Duodenal mucosa (tissue), 2 donors: ENCODE measurements at regions not wholly inside any gene's neighbourhood (a gene's known extent, or its start where the extent isn't known, plus 50 kb on each side); places are given as distances from the start of the nearest gene placed in this dataset.
"Not testable (repeated sequence)": the region's sequence is repeated elsewhere in the genome, so short reads cannot be mapped to it uniquely, and the experiment has no call there.

Source experiments
- H3K27ac ChIP-seq: one replicate; pipeline ENCODE4 v1.7.0; 2013; ENCODE audit warnings: low read depth, low read length
- H3K27me3 ChIP-seq, 2 donors: one replicate each; pipeline ENCODE4 v1.7.0; 2013; ENCODE audit warnings: low read length in 2 of 2, control low read depth in 1 of 2; ENCODE audit not compliant: insufficient read depth in 2 of 2, control insufficient read depth in 1 of 2
- H3K36me3 ChIP-seq, 2 donors: one replicate each; pipeline ENCODE4 v1.7.0; 2013; ENCODE audit warnings: low read length in 2 of 2, control low read depth in 1 of 2; ENCODE audit not compliant: insufficient read depth in 2 of 2, control insufficient read depth in 1 of 2
- H3K4me1 ChIP-seq, 2 donors: one replicate each; pipeline ENCODE4 v1.7.0; 2013; ENCODE audit warnings: low read length in 2 of 2, control low read depth in 1 of 2; ENCODE audit not compliant: insufficient read depth in 2 of 2, control insufficient read depth in 1 of 2
- H3K4me3 ChIP-seq, 2 donors: one replicate each; pipeline ENCODE4 v1.7.0; 2013; ENCODE audit warnings: low read length in 2 of 2, low read depth in 1 of 2
- H3K9ac ChIP-seq, 2 donors: one replicate each; pipeline ENCODE4 v1.7.0; 2013; ENCODE audit warnings: low read length in 2 of 2, low read depth in 1 of 2
- H3K9me3 ChIP-seq, 2 donors: one replicate each; pipeline ENCODE4 v1.7.0; 2013; ENCODE audit warnings: low read length in 2 of 2, control low read depth in 1 of 2; ENCODE audit not compliant: control insufficient read depth in 1 of 2

DNA sequence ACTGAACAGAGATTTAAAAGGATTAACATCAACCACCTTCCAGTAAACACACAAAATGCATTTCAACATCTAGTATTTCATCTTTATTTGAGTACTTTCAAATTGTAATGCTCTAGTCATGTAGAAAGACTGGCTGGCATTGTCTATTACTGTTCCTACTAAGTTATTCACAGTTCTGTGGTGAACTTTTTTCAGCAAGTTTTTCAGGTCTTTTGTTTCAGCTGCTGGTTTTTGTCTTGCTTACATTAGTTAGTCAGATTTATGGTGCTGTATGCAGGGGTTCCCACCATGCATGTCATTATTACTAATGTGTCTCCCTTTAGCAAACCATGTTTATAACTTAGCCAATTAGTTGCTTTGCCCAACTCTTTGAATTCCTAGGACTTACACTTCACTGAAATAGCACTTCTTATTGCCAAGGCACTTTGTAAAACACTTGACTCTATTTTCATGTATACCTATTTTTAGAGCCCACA lies 253.4 kb upstream of the KITLG start:
- Histone ChIP-seq H3K9me3 (peaks cover 3 to 10% of the 10 kb centered on the region in 2 donors), H3K27me3 (no peaks in the 10 kb centered on the region), H3K9ac (no peak overlapping the region), H3K4me3 (no peak overlapping the region), H3K36me3 (no peaks in the 10 kb centered on the region), H3K27ac (no peak overlapping the region), H3K4me1 (no peaks in the 10 kb centered on the region)

DNA sequence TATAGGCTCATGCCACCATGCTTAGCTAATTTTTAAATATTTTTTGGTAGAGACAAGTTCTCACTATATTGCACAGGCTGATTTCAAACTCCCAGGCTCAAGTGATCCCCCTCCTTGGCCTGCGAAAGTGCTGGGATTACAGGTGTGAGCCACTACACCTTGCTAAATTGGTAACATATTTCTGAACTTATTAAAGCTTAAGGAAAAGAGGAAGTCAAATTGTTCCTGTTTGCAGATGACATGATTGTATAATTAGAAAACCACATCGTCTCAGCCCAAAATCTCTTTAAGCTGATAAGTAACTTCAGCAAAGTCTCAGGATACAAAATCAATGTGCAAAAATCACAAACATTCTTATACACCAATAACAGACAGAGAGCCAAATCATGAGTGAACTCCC lies 248.3 kb upstream of the KITLG start:
- H3K36me3 ChIP-seq, H3K27me3 ChIP-seq, H3K9me3 ChIP-seq, H3K27ac ChIP-seq, H3K4me1 ChIP-seq, H3K4me3 ChIP-seq, H3K9ac ChIP-seq: not testable (repeated sequence)

DNA sequence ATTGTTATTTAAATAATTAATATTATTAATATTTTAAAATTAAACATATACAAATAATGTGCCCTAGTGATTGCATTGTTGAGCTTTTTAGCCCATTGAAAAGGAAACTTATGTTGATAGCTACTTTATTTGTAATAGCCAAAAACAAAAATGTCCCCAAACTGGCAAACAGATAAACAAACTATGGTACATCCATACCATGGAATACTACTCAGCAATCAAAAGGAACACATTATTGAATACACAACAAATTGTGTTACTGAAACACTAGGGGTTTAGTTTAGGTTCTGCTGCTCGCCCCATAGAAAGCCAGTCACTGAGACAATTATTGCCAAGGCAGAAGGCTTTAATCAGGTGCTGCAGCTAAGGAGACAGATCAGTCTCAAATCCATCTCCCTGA lies 239.7 kb upstream of the KITLG start:
- no peak overlapping the region for H3K4me3 ChIP-seq
- H3K36me3 ChIP-seq: no peaks in the 10 kb centered on the region
- H3K27me3 ChIP-seq: no peaks in the 10 kb centered on the region
- H3K27ac ChIP-seq: no peak overlapping the region
- H3K9me3 ChIP-seq: peaks cover 0 to 3% of the 10 kb centered on the region in 2 donors
- H3K4me1 ChIP-seq: no peaks in the 10 kb centered on the region
- H3K9ac ChIP-seq: no peak overlapping the region

DNA sequence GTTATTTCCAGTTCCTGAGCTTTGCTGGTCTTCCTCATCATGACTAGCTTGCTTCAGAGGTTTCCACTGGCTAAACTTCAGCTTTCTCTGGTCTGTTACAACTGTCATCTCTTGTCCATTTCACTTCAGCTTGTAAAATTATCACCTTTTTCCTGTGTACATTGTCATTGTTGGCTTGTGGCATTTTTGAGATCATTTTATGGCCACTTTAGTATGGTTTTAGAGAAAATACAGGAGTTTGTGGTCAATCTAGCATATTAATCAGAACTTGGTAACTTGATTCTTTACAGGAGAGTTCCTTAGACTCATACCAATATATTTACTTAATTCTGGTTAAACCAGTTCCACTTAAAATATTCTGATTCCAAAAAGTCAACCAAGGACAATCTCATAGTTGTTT lies 235.9 kb upstream of the KITLG start:
- Histone ChIP-seq H3K9me3 (peaks cover 0 to 3% of the 10 kb centered on the region in 2 donors), H3K4me1 (peaks cover 9 to 11% of the 10 kb centered on the region in 2 donors), H3K4me3 (no peak overlapping the region), H3K36me3 (no peaks in the 10 kb centered on the region), H3K27ac (no peak overlapping the region), H3K9ac (no peak overlapping the region), H3K27me3 (no peaks in the 10 kb centered on the region)

DNA sequence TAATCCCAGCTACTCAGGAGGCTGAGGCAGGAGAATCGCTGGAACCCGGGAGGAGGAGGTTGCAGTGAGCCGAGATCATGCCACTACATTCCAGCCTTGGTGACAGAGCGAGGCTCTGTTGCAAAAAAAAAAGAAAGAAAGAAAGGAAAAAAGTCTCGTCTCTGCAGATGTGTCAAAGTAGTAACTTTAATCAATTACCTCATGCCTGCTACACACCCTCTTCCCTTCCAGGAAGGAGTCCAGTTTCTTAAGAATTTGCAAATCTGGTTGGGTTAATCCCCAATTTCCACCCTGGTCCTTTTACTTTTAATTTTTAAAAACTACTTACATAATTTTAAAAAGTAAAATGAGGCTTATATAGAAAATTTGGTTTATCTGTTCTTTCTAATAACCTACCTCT lies 234.5 kb upstream of the KITLG start:
- Histone ChIP-seq H3K9ac (no peak overlapping the region), H3K4me1 (peaks cover 9 to 11% of the 10 kb centered on the region in 2 donors), H3K9me3 (no peaks in the 10 kb centered on the region), H3K4me3 (no peak overlapping the region), H3K27me3 (no peaks in the 10 kb centered on the region), H3K36me3 (no peaks in the 10 kb centered on the region), H3K27ac (no peak overlapping the region)

DNA sequence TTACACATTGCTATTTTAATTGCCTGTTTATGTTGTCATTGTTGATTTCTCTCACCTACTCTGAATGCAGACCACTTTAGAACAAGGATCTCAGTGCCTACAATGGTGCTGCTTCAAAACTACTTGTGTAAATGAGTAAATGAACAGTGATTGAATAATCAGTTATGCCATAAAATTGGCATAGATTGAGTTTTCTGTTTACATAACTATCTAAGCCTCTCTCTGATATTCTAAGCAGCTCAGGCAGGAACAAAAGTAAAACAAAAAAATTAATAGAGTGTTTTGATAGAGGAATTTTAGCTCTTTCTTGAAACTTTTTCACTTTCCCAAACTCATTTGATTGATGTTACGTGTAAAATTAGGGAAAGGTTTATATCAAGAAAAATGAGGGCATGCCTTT lies 232.3 kb upstream of the KITLG start:
- Histone ChIP-seq H3K4me1 (peaks cover 9 to 11% of the 10 kb centered on the region in 2 donors), H3K9ac (no peak overlapping the region), H3K36me3 (no peaks in the 10 kb centered on the region), H3K4me3 (no peak overlapping the region), H3K27ac (no peak overlapping the region), H3K9me3 (no peaks in the 10 kb centered on the region), H3K27me3 (no peaks in the 10 kb centered on the region)

DNA sequence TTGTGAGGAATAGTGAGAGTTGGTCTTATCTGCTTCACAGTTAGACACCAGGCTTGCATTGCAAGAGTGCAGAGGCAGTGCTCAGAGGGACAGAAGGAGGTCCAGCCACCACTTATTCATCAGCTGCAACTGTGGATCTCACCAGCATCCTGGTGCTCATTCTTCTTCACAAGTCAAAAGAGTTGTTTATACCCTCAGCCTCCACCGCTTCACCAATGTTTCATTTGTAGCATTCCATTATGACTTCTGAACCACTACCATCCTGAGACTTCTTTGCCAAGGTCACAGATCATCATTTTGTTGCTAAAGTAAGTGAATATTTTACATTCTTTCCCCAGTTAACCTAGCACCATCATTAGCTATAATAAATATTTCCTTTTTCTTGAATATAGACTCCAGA lies 230.5 kb upstream of the KITLG start:
- no peak overlapping the region for H3K4me3 ChIP-seq
- no peaks in the 10 kb centered on the region for H3K9me3 ChIP-seq
- H3K9ac ChIP-seq: no peak overlapping the region

DNA sequence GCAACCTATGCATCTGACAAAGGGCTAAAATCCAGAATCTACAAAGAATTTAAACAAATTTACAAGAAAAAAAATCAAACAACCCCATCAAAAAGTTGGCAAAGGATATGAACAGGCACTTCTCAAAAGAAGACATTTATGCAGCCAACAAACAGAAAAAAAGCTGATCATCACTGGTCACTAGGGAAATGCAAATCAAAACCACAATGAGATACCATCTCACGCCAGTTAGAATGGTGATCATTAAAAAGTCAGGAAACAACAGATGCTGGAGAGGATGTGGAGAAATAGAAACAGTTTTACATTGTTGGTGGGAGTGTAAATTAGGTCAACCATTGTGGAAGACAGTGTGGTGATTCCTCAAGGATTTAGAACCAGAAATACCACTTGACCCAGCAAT lies 229.6 kb upstream of the KITLG start:
- not testable (repeated sequence) for H3K36me3 ChIP-seq, H3K27me3 ChIP-seq, H3K4me3 ChIP-seq, H3K9ac ChIP-seq, H3K9me3 ChIP-seq, H3K27ac ChIP-seq
- H3K4me1 ChIP-seq: peaks cover 9 to 11% of the 10 kb centered on the region in 2 donors

More for the DNA sequence above, 230.5 kb upstream of the KITLG start:
- peaks cover 9 to 11% of the 10 kb centered on the region in 2 donors for H3K4me1 ChIP-seq
- no peaks in the 10 kb centered on the region for H3K27me3 ChIP-seq
- no peaks in the 10 kb centered on the region for H3K36me3 ChIP-seq
- H3K27ac ChIP-seq: no peak overlapping the region

DNA sequence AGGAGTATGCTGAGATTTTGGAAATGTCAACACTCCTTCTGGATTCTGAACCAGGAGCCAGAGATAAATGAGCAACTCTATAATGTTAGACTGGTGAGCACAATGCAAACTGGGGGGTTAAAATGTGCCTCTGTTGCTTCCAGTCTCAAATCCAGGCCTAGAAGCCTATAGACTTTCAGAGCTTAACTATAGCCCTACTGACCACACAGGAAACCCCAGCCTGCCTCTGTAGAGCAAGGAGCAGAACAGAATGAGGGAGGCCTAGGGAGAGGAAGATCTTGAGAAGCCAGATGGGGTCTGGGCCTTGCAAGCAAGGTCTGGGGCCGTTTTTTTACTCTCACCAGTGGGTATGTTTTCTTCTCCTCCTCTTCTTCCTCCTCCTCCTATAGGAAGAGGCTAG lies 225.4 kb upstream of the KITLG start:
- no peaks in the 10 kb centered on the region for H3K4me1 ChIP-seq
- H3K27me3 ChIP-seq: no peaks in the 10 kb centered on the region
- no peaks in the 10 kb centered on the region for H3K36me3 ChIP-seq
- no peak overlapping the region for H3K9ac ChIP-seq
- peaks cover 0 to 3% of the 10 kb centered on the region in 2 donors for H3K9me3 ChIP-seq
- no peak overlapping the region for H3K4me3 ChIP-seq
- no peak overlapping the region for H3K27ac ChIP-seq

DNA sequence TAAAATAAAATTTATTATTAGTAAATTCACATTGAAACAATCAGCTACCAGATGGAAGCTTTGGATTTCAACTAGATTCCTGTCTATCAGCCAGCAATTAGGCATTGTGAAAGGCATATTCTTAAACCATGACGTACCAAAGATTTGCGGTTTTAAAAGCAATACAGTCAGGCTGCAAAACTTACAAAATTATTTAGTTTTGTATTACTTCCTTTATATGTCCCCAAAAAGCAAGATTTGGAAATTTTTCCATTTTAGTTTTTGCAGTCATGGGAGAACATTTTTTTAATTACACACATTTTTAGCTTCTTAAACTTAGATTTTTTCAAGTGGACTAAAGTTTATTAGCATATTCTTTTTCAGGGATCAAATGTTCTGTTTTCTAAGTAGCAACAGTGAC lies 225.0 kb upstream of the KITLG start:
- Histone ChIP-seq H3K9ac (no peak overlapping the region), H3K4me3 (no peak overlapping the region), H3K36me3 (no peaks in the 10 kb centered on the region), H3K4me1 (no peaks in the 10 kb centered on the region), H3K9me3 (peaks cover 0 to 7% of the 10 kb centered on the region in 2 donors), H3K27ac (no peak overlapping the region), H3K27me3 (no peaks in the 10 kb centered on the region)

DNA sequence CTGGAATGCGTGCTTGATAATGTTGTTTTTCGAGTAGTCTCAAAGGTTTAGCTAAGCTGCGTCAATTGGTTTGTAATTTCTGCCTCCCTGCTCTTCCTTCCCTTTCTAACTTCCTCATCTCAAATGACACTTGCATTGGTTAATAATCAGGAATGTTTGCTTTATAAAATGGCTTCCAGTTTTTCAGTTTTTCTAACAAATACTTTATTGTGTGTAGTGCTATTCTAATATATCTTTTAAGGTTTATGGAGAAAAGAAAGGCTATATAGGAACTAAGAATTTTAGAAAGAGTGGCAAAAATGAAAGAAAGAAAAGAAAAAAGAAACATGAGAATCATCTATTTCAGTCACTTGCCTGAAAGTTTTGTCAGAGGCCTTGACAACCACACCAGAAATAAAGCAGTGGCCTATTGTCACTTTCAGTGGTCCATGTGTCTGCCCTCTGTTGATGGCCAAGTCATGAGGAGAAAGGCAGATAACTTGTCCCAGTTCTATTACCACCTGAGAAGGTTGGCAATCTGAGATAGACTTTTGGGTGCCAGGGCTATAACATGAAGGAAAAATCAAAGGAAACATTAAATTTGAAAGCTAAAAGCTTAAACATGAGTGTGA lies 221.9 kb upstream of the KITLG start:
- Histone ChIP-seq H3K4me1 (no peaks in the 10 kb centered on the region), H3K27ac (no peak overlapping the region), H3K36me3 (no peaks in the 10 kb centered on the region), H3K4me3 (no peak overlapping the region), H3K9ac (no peak overlapping the region), H3K27me3 (no peaks in the 10 kb centered on the region), H3K9me3 (peaks cover 0 to 12% of the 10 kb centered on the region in 2 donors)
